WTC11 (cell line): ENCODE measurements at regions not wholly inside any gene's neighbourhood (a gene's known extent, or its start where the extent isn't known, plus 50 kb on each side); places are given as distances from the start of the nearest gene placed in this dataset.

Experiments
- CREB1 ChIP-seq: sonication (generic); formaldehyde crosslinking; IDR thresholded peaks from 2 replicates; pipeline ENCODE4 v1.8.0; 2023; ENCODE audit warnings: mild to moderate bottlenecking, missing genetic modification reagents
- FOXJ3 ChIP-seq: sonication (generic); formaldehyde crosslinking; IDR thresholded peaks from 2 replicates; pipeline ENCODE4 v1.9.0; 2021; ENCODE audit warnings: missing genetic modification reagents, mild to moderate bottlenecking, borderline replicate concordance
- GABPB1 ChIP-seq: sonication (generic); formaldehyde crosslinking; IDR thresholded peaks from 2 replicates; pipeline ENCODE4 v1.8.1; 2023; ENCODE audit warnings: mild to moderate bottlenecking, missing genetic modification reagents
- ZBTB21 ChIP-seq: sonication (generic); formaldehyde crosslinking; IDR thresholded peaks from 2 replicates; pipeline ENCODE4 v1.8.1; 2023; ENCODE audit warnings: mild to moderate bottlenecking, missing genetic modification reagents, borderline replicate concordance
- ZNF263 ChIP-seq: sonication (generic); formaldehyde crosslinking; IDR thresholded peaks from 2 replicates; pipeline ENCODE4 v1.8.1; 2022; ENCODE audit warnings: low read depth, mild to moderate bottlenecking, moderate library complexity, missing genetic modification reagents
- TF ChIP-seq, protein P1 (sequence below): fragments of 200-600 bp; IDR thresholded peaks from 2 replicates; pipeline ENCODE4 v1.8.0; 2022; ENCODE audit warnings: antibody characterized with exemption
- TF ChIP-seq, protein P2 (sequence below): sonication (generic); formaldehyde crosslinking; IDR thresholded peaks from 2 replicates; pipeline ENCODE4 v1.8.1; 2023; ENCODE audit warnings: mild to moderate bottlenecking, missing genetic modification reagents, moderate library complexity
- TF ChIP-seq, protein P3 (sequence below): sonication (generic); formaldehyde crosslinking; IDR thresholded peaks from 2 replicates; pipeline ENCODE4 v1.8.0; 2022; ENCODE audit warnings: mild to moderate bottlenecking, missing genetic modification reagents
- TF ChIP-seq, protein P4 (sequence below): sonication (generic); formaldehyde crosslinking; IDR thresholded peaks from 2 replicates; pipeline ENCODE4 v1.8.1; 2022; ENCODE audit warnings: low read depth, mild to moderate bottlenecking, moderate library complexity, missing genetic modification reagents, borderline replicate concordance
- TF ChIP-seq, protein P5 (sequence below): fragments of 250-450 bp; sonication (Bioruptor Pico); IDR thresholded peaks from 2 replicates; pipeline ENCODE4 v2.1.2; 2022; ENCODE audit warnings: mild to moderate bottlenecking, moderate library complexity

DNA sequence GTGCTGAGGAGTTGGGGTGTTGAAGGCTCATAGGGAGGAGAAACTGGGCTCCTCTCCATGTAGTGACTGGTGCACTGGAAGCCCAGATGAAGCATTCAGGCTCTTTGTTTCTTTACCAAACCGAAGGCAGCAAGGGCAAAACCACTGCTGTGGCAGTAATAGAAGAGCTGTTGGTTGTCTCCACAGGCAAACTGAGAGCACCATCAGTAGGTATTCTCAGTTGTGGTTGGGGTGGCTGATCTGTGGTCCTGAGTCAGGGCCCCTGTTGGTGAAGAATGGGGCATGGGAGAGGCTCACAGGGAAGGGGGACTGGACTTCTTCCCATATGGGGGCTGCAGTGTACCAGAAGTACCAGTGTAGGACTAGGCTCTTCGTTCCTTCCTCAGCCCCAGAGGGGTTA, 460.2 kb upstream of the IMPG1 start:
- TF ChIP-seq GABPB1 (CRISPR knock-in tag) = no peak
- TF ChIP-seq, protein P1, sequence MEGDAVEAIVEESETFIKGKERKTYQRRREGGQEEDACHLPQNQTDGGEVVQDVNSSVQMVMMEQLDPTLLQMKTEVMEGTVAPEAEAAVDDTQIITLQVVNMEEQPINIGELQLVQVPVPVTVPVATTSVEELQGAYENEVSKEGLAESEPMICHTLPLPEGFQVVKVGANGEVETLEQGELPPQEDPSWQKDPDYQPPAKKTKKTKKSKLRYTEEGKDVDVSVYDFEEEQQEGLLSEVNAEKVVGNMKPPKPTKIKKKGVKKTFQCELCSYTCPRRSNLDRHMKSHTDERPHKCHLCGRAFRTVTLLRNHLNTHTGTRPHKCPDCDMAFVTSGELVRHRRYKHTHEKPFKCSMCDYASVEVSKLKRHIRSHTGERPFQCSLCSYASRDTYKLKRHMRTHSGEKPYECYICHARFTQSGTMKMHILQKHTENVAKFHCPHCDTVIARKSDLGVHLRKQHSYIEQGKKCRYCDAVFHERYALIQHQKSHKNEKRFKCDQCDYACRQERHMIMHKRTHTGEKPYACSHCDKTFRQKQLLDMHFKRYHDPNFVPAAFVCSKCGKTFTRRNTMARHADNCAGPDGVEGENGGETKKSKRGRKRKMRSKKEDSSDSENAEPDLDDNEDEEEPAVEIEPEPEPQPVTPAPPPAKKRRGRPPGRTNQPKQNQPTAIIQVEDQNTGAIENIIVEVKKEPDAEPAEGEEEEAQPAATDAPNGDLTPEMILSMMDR = no peak
- TF ChIP-seq, protein P2, sequence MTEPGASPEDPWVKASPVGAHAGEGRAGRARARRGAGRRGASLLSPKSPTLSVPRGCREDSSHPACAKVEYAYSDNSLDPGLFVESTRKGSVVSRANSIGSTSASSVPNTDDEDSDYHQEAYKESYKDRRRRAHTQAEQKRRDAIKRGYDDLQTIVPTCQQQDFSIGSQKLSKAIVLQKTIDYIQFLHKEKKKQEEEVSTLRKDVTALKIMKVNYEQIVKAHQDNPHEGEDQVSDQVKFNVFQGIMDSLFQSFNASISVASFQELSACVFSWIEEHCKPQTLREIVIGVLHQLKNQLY (CRISPR knock-in tag) = no peak
- TF ChIP-seq ZBTB21 (CRISPR knock-in tag) = no peak
- TF ChIP-seq, protein P3, sequence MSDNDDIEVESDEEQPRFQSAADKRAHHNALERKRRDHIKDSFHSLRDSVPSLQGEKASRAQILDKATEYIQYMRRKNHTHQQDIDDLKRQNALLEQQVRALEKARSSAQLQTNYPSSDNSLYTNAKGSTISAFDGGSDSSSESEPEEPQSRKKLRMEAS (CRISPR knock-in tag) = no peak
- TF ChIP-seq CREB1 (CRISPR knock-in tag) = no peak
- no peak for TF ChIP-seq FOXJ3 (CRISPR knock-in tag)
- TF ChIP-seq, protein P4, sequence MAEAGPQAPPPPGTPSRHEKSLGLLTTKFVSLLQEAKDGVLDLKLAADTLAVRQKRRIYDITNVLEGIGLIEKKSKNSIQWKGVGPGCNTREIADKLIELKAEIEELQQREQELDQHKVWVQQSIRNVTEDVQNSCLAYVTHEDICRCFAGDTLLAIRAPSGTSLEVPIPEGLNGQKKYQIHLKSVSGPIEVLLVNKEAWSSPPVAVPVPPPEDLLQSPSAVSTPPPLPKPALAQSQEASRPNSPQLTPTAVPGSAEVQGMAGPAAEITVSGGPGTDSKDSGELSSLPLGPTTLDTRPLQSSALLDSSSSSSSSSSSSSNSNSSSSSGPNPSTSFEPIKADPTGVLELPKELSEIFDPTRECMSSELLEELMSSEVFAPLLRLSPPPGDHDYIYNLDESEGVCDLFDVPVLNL = no peak
- TF ChIP-seq ZNF263 = no peak
- TF ChIP-seq, protein P5, sequence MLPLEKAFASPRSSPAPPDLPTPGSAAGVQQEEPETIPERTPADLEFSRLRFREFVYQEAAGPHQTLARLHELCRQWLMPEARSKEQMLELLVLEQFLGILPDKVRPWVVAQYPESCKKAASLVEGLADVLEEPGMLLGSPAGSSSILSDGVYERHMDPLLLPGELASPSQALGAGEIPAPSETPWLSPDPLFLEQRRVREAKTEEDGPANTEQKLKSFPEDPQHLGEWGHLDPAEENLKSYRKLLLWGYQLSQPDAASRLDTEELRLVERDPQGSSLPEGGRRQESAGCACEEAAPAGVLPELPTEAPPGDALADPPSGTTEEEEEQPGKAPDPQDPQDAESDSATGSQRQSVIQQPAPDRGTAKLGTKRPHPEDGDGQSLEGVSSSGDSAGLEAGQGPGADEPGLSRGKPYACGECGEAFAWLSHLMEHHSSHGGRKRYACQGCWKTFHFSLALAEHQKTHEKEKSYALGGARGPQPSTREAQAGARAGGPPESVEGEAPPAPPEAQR (CRISPR knock-in tag) = no peak
